ENCODE measurements at regions not wholly inside any gene's neighbourhood (a gene's known extent, or its start where the extent isn't known, plus 50 kb on each side); places are given as distances from the start of the nearest gene placed in this dataset.

DNA sequence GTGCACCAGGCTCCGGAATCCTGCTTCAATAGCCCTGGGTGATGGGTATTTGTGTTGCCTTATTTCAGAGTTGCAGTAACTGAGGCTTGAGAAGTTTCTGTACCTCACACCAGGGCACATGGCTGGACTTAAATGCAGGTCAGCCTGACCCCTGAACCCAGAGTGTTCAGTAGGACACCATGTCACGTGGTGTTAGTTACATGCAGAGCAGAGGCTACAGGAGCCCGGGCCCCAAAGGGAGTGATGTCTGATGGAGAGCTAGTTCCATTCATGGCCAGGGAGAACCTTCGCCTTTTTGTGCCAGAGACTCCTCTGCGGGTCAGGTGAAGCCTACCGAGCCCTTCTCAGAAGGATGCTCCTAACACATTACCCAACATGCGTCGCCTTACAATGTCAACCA lies 161.4 kb upstream of the CST7 start:
- no peak overlapping the region for H3K27ac Mint-ChIP-seq
- peaks cover 9 to 22% (median 14%) of the 10 kb centered on the region in 3 donors for H3K27me3 Mint-ChIP-seq
- ATAC-seq (ENCODE audit: low read depth in 2 of 2) = no peak
- H3K4me1 Mint-ChIP-seq = peaks cover 0 to 15% (median 0%) of the 10 kb centered on the region in 3 donors
- no peak overlapping the region for H3K4me3 Mint-ChIP-seq
- no peaks in the 10 kb centered on the region for H3K36me3 Mint-ChIP-seq
- peaks cover 0 to 2% (median 0%) of the 10 kb centered on the region in 7 donors for H3K9me3 Mint-ChIP-seq
- DNase-seq = no peak

DNA sequence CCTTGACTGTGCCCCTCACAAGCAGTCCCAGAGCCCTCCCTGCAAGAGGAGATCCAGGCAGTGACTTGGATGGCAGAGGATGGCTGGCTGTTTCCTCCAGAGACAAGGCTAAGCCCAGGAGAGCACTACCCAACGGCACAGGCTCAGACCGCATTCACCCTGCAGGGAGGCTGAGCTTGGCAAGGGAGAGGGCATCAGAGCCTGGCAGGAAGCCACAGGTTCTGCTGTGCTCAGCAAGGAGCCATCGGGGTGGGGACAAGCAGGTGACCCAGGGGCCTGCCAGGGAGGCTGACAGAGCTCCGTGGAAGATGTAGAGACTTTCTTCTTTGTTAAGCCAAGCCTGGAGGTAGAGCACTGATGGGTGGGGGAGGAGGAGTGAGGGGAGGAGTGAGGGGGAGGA lies 159.2 kb upstream of the CST7 start:
- no peak for ATAC-seq (ENCODE audit: low read depth in 2 of 2)
- H3K36me3 Mint-ChIP-seq = no peaks in the 10 kb centered on the region
- no peak overlapping the region for H3K27ac Mint-ChIP-seq
- no peak for DNase-seq
- peaks cover 0 to 7% (median 0%) of the 10 kb centered on the region in 3 donors for H3K4me1 Mint-ChIP-seq
- no peak overlapping the region for H3K4me3 Mint-ChIP-seq
- peaks cover 0 to 2% (median 0%) of the 10 kb centered on the region in 7 donors for H3K9me3 Mint-ChIP-seq
- peaks cover 0 to 26% (median under 1%) of the 10 kb centered on the region in 3 donors for H3K27me3 Mint-ChIP-seq

GRCh38 chr20:24790746-24791283 lies 158.3 kb upstream of the CST7 start:
- Mint-ChIP-seq H3K9me3 (peaks cover 0 to 2% (median 0%) of the 10 kb centered on the region in 7 donors), H3K27ac (peak overlapping the region in 1 of 6 donors; percentile 86), H3K27me3 (peaks cover 0 to 33% (median 0%) of the 10 kb centered on the region in 3 donors), H3K4me3 (no peak overlapping the region), H3K4me1 (no peaks in the 10 kb centered on the region), H3K36me3 (no peaks in the 10 kb centered on the region)
- ATAC-seq (ENCODE audit: low read depth in 2 of 2) (no peak), DNase-seq (no peak)

DNA sequence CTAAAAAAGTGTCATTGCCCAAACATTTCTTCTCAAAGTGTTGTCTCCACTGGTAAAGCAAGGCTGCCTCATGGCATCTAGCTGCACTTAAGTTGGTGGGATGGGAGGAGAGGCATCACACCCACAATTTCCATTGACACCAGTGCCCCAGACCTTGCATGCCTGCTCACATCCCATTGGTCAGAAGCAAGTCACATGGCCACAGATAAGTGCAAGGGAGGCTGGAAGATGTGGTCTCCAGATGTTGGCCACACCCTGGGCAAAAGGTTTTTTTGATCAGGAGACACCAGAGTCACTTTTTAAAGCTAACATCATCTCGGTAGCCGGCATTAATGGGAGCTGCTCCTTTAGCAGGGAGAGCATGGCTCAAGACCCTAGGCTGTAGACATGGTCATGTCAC lies 157.1 kb upstream of the CST7 start:
- ATAC-seq (ENCODE audit: low read depth in 2 of 2) = no peak

GRCh38 chr20:24792641-24793495 lies 156.2 kb upstream of the CST7 start:
- ATAC-seq (ENCODE audit: low read depth in 2 of 2) (no peak), DNase-seq (no peak)
- Mint-ChIP-seq H3K27ac (no peak overlapping the region), H3K4me1 (no peaks in the 10 kb centered on the region), H3K27me3 (peaks cover 0 to 31% (median 0%) of the 10 kb centered on the region in 3 donors), H3K9me3 (peaks cover 0 to 2% (median 0%) of the 10 kb centered on the region in 7 donors), H3K4me3 (peak overlapping the region in 1 of 8 donors; percentile 8), H3K36me3 (no peaks in the 10 kb centered on the region)

More for the DNA sequence above, 157.1 kb upstream of the CST7 start:
- Mint-ChIP-seq H3K27me3 (peaks cover 0 to 35% (median 0%) of the 10 kb centered on the region in 3 donors), H3K27ac (no peak overlapping the region), H3K4me3 (no peak overlapping the region), H3K9me3 (peaks cover 0 to 2% (median 0%) of the 10 kb centered on the region in 7 donors), H3K4me1 (no peaks in the 10 kb centered on the region), H3K36me3 (no peaks in the 10 kb centered on the region)
- no peak for DNase-seq

DNA sequence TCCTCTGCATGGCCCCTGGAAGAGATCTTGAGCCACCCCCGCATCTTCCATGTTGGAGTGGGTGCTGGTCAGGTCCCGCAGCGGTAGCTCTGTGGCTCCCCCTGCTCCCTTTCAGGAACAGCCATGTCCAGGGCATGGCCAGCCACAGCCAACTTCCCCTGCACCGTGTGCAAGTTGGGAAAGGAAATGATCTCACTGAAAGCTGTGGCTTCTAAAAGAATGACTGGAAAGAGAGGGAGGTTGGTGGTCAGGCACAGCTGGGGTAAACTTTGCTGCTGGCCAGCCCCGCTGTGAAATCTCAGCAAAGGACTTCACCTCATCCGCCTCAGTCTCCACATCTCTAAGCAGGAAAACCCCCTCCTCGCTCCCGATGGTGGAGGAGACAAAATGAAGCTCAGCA lies 153.6 kb upstream of the CST7 start:
- Mint-ChIP-seq H3K27me3 (peaks cover 0 to 31% (median 0%) of the 10 kb centered on the region in 3 donors), H3K4me3 (no peak overlapping the region), H3K4me1 (no peaks in the 10 kb centered on the region), H3K27ac (no peak overlapping the region), H3K9me3 (peaks cover 0 to 2% (median 0%) of the 10 kb centered on the region in 7 donors), H3K36me3 (no peaks in the 10 kb centered on the region)
- ATAC-seq (ENCODE audit: low read depth in 2 of 2) (no peak), DNase-seq (no peak)

DNA sequence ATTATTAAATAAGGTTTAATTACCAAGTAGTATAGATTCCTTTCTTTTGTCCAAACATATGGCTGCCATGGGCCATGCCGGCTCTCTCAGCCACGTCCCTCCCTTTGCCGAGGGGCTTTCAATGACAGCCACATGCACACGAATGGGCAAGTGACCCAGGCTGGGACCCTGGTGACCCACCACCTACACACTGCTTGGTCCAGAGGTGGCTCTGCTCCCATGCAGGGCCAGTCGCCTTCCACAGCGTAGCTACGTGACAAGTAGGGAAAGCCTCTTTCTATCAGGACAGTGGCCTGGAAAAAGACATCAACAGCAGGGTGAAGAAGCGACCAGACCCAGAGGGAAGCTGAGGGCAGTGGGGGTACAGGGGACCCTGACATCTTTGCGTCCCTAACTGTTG lies 152.8 kb upstream of the CST7 start:
- ATAC-seq (ENCODE audit: low read depth in 2 of 2) = no peak
- Mint-ChIP-seq H3K36me3 (no peaks in the 10 kb centered on the region), H3K27me3 (peaks cover 0 to 31% (median 0%) of the 10 kb centered on the region in 3 donors), H3K4me3 (no peak overlapping the region), H3K9me3 (peaks cover 0 to 2% (median 0%) of the 10 kb centered on the region in 7 donors), H3K27ac (no peak overlapping the region), H3K4me1 (no peaks in the 10 kb centered on the region)
- no peak for DNase-seq

GRCh38 chr20:24797113-24797512 lies 152.0 kb upstream of the CST7 start:
- DNase-seq = no peak
- Mint-ChIP-seq H3K27me3 (peaks cover 0 to 30% (median 0%) of the 10 kb centered on the region in 3 donors), H3K36me3 (no peaks in the 10 kb centered on the region), H3K27ac (no peak overlapping the region), H3K4me1 (no peaks in the 10 kb centered on the region), H3K4me3 (no peak overlapping the region), H3K9me3 (no peaks in the 10 kb centered on the region)
- no peak for ATAC-seq (ENCODE audit: low read depth in 2 of 2)

GRCh38 chr20:24797745-24798655 lies 151.1 kb upstream of the CST7 start:
- no peaks in the 10 kb centered on the region for H3K36me3 Mint-ChIP-seq
- H3K4me1 Mint-ChIP-seq = no peaks in the 10 kb centered on the region
- H3K9me3 Mint-ChIP-seq = no peaks in the 10 kb centered on the region
- H3K4me3 Mint-ChIP-seq = no peak overlapping the region
- no peak overlapping the region for H3K27ac Mint-ChIP-seq
- no peak for DNase-seq
- ATAC-seq (ENCODE audit: low read depth in 2 of 2) = no peak
- H3K27me3 Mint-ChIP-seq = peaks cover 0 to 24% (median 0%) of the 10 kb centered on the region in 3 donors

- Mint-ChIP-seq H3K36me3 (no peaks in the 10 kb centered on the region), H3K27me3 (peaks cover 0 to 22% (median 0%) of the 10 kb centered on the region in 3 donors), H3K4me1 (no peaks in the 10 kb centered on the region), H3K9me3 (no peaks in the 10 kb centered on the region), H3K27ac (no peak overlapping the region), H3K4me3 (no peak overlapping the region)
- ATAC-seq (ENCODE audit: low read depth in 2 of 2) = no peak
- no peak for DNase-seq
Observed at GRCh38 chr20:24798930-24799705, 150.0 kb upstream of the CST7 start.

DNA sequence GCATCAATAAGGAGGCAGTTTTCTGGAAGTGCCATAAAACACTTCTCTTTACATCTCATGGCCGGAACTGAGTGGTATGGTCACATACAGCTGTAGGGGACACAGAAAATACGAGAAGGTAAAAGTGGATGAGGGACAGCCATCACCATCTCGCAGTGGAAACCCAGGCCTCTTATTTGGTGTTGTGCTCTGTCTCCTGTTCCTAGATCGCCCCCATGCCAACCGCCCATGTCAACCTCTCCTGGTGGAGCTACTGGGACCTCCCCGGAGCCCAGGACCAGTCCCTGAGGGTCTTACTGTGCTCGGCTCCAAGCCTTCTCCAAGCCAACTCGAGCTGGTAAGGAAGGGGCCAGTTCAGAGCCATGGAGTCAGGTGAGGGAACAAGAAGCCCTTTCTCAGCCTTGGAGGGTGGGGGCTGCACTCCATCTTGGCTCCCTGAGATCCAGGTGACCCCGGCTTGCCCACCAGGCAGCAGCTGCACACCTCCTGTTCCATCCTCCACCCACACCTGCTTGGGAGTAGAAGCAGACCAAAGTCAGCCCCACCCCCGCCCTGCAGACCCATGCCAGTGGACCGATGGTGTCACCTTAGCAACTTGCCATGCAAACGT lies 149.0 kb upstream of the CST7 start:
- ATAC-seq (ENCODE audit: low read depth in 2 of 2) = no peak
- no peaks in the 10 kb centered on the region for H3K9me3 Mint-ChIP-seq
- H3K4me3 Mint-ChIP-seq = no peak overlapping the region
- H3K4me1 Mint-ChIP-seq = no peaks in the 10 kb centered on the region
- H3K36me3 Mint-ChIP-seq = no peaks in the 10 kb centered on the region
- no peak for DNase-seq
- H3K27ac Mint-ChIP-seq = no peak overlapping the region
- H3K27me3 Mint-ChIP-seq = peaks cover 0 to 13% (median 0%) of the 10 kb centered on the region in 3 donors

DNA sequence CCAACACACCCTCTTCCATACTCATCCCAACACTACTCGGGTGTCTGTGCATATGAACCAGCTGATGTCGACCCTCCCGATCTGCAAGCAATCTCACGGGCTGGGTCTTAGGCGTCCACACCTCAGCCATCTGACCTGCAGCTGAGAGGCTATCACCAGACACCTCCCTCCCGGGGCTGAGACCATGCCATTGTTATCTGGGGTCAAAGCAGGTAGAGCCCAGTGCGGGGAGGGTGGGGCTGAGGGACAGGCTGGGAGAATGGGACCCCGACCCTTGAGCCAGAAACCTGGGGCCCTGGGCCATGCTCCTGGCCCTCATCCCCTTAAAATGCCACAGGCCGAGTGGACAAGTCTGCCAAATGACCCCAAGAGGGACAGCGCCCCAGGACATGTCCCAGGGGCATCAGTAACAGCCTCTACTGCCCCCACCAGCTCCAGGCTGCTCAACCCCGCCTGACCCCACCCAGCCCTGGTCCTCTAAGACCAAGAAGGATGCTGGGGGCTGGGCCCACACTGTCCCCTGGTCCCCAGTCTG lies 146.7 kb upstream of the CST7 start:
- H3K27me3 Mint-ChIP-seq = peaks cover 0 to 6% (median 0%) of the 10 kb centered on the region in 3 donors
- no peak overlapping the region for H3K27ac Mint-ChIP-seq
- H3K4me1 Mint-ChIP-seq = no peaks in the 10 kb centered on the region
- no peak overlapping the region for H3K4me3 Mint-ChIP-seq
- no peaks in the 10 kb centered on the region for H3K9me3 Mint-ChIP-seq
- DNase-seq (no peak), ATAC-seq (ENCODE audit: low read depth in 2 of 2) (no peak)
- no peaks in the 10 kb centered on the region for H3K36me3 Mint-ChIP-seq

Data from naive B cell (primary cell).